ENCODE measurements at regions not wholly inside any gene's neighbourhood (a gene's known extent, or its start where the extent isn't known, plus 50 kb on each side); places are given as distances from the start of the nearest gene placed in this dataset.

GRCh38 chr10:80786322-80786721 lies 248.6 kb downstream of the SH2D4B start:
- no peak for TF ChIP-seq EP300 (IDR thresholded peaks at IDR 0.05; ENCODE audit: borderline replicate concordance)
- TF ChIP-seq, protein P1, sequence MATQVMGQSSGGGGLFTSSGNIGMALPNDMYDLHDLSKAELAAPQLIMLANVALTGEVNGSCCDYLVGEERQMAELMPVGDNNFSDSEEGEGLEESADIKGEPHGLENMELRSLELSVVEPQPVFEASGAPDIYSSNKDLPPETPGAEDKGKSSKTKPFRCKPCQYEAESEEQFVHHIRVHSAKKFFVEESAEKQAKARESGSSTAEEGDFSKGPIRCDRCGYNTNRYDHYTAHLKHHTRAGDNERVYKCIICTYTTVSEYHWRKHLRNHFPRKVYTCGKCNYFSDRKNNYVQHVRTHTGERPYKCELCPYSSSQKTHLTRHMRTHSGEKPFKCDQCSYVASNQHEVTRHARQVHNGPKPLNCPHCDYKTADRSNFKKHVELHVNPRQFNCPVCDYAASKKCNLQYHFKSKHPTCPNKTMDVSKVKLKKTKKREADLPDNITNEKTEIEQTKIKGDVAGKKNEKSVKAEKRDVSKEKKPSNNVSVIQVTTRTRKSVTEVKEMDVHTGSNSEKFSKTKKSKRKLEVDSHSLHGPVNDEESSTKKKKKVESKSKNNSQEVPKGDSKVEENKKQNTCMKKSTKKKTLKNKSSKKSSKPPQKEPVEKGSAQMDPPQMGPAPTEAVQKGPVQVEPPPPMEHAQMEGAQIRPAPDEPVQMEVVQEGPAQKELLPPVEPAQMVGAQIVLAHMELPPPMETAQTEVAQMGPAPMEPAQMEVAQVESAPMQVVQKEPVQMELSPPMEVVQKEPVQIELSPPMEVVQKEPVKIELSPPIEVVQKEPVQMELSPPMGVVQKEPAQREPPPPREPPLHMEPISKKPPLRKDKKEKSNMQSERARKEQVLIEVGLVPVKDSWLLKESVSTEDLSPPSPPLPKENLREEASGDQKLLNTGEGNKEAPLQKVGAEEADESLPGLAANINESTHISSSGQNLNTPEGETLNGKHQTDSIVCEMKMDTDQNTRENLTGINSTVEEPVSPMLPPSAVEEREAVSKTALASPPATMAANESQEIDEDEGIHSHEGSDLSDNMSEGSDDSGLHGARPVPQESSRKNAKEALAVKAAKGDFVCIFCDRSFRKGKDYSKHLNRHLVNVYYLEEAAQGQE (IDR thresholded peaks at IDR 0.05; ENCODE audit: low read depth), result no peak
- TF ChIP-seq TEAD4 (IDR thresholded peaks at IDR 0.05), result no peak
- no peak for TF ChIP-seq YY1 (IDR thresholded peaks at IDR 0.05; ENCODE audit: low read depth)

Measured in Ishikawa (cell line).